Kidney (tissue), 13 donors: ENCODE measurements at regions not wholly inside any gene's neighbourhood (a gene's known extent, or its start where the extent isn't known, plus 50 kb on each side); places are given as distances from the start of the nearest gene placed in this dataset.
"Not testable (repeated sequence)": the region's sequence is repeated elsewhere in the genome, so short reads cannot be mapped to it uniquely, and the experiment has no call there.

Source experiments
- DNase-seq, 5 donors: peaks; one replicate each; pipeline ENCODE4 v3.0.0-alpha.2; 2013 to 2020
- FAIRE-seq: peaks from 2 replicates; lab custom pipeline; 2012; peaks lifted over from hg19 to GRCh38; lab: Jason Lieb, UNC
- H3K27ac ChIP-seq, 2 donors: one replicate each; pipeline ENCODE4 v1.7.0; 2013; ENCODE audit warnings: low read depth in 2 of 2, low read length in 2 of 2, inconsistent platforms in 1 of 2
- H3K27me3 ChIP-seq: one replicate; pipeline ENCODE4 v1.7.1; 2013; ENCODE audit warnings: low read length, inconsistent platforms; ENCODE audit not compliant: control insufficient read depth, insufficient read depth
- H3K36me3 ChIP-seq, 3 donors: one replicate each; pipeline versions ENCODE4 v1.7.0 to v1.7.1; 2013; ENCODE audit warnings: low read length in 3 of 3, control low read depth in 1 of 3, inconsistent platforms in 1 of 3; ENCODE audit not compliant: insufficient read depth in 3 of 3, control insufficient read depth in 2 of 3
- H3K4me1 ChIP-seq, 3 donors: one replicate each; pipeline versions ENCODE4 v1.7.0 to v1.7.1; 2013; ENCODE audit warnings: low read length in 3 of 3, inconsistent platforms in 1 of 3, low read depth in 1 of 3; ENCODE audit not compliant: control insufficient read depth in 2 of 3, insufficient read depth in 2 of 3
- H3K4me3 ChIP-seq, 3 donors: one replicate each; pipeline versions ENCODE4 v1.7.0 to v1.8.1; 2013; ENCODE audit warnings: low read length in 3 of 3, control low read depth in 1 of 3, inconsistent platforms in 1 of 3
- H3K9ac ChIP-seq, 3 donors: one replicate each; pipeline versions ENCODE4 v1.7.0 to v1.7.1; 2013; ENCODE audit warnings: low read length in 3 of 3, control low read depth in 1 of 3, inconsistent platforms in 1 of 3
- H3K9me3 ChIP-seq, 3 donors: one replicate each; pipeline versions ENCODE4 v1.7.0 to v1.7.1; 2013; ENCODE audit warnings: low read length in 3 of 3, control low read depth in 1 of 3, inconsistent platforms in 1 of 3; ENCODE audit not compliant: control insufficient read depth in 2 of 3, insufficient read depth in 1 of 3
- CTCF ChIP-seq: IDR thresholded peaks from 3 replicates; pipeline ENCODE4 v1.5.1; 2012; ENCODE audit warnings: mild to moderate bottlenecking, moderate library complexity, borderline replicate concordance; ENCODE audit not compliant: insufficient read depth; ENCODE audit errors: extremely low read depth
- intact Hi-C: fragments of 100-400 bp; cut with DNase I; formaldehyde crosslinking; loops from one replicate; pipeline ENCODE4 v1.11.1; 2022
- donor health status: control.
- donor health status: control.
- donor health status: control.
- donor health status: control.
- donor health status: control.
- donor health status: DM: yes; HTN: yes; CAD: no.
- donor health status: Normal renal cell carcinoma (clear cell type).

- intact Hi-C loops, result no loop called here
- no peak overlapping the region for H3K9ac ChIP-seq
- no peaks in the 10 kb centered on the region for H3K9me3 ChIP-seq
- no peak overlapping the region for H3K4me3 ChIP-seq
- DNase-seq (no peak), FAIRE-seq (no peak)
- no peaks in the 10 kb centered on the region for H3K4me1 ChIP-seq
- no peak for TF ChIP-seq CTCF
- no peak overlapping the region for H3K27ac ChIP-seq
- H3K36me3 ChIP-seq, result no peaks in the 10 kb centered on the region
- H3K27me3 ChIP-seq, result no peaks in the 10 kb centered on the region
Measured at GRCh38 chr2:149761611-149762010, 174.0 kb upstream of the MMADHC start.

GRCh38 chr2:149759382-149759781 is 171.8 kb upstream of the MMADHC start:
- FAIRE-seq, result not testable (repeated sequence)

GRCh38 chr2:149754722-149755121 is 167.1 kb upstream of the MMADHC start:
- FAIRE-seq, intact Hi-C loops, H3K27me3 ChIP-seq, H3K27ac ChIP-seq, H3K9ac ChIP-seq, H3K9me3 ChIP-seq, DNase-seq, H3K4me1 ChIP-seq, H3K4me3 ChIP-seq, H3K36me3 ChIP-seq: not testable (repeated sequence)

More at GRCh38 chr2:149759382-149759781, 171.8 kb upstream of the MMADHC start:
- H3K9me3 ChIP-seq, H3K36me3 ChIP-seq, H3K4me1 ChIP-seq, DNase-seq, H3K27me3 ChIP-seq, intact Hi-C loops, H3K4me3 ChIP-seq, H3K9ac ChIP-seq, H3K27ac ChIP-seq: not testable (repeated sequence)

- no peak for TF ChIP-seq CTCF
- intact Hi-C loops, result no loop called here
- DNase-seq, result no peak
- H3K9me3 ChIP-seq, result no peaks in the 10 kb centered on the region
- peaks cover 0 to 17% (median 0%) of the 10 kb centered on the region in 3 donors for H3K4me1 ChIP-seq
- H3K4me3 ChIP-seq, result no peak overlapping the region
- H3K27ac ChIP-seq, result no peak overlapping the region
- H3K9ac ChIP-seq, result no peak overlapping the region
- FAIRE-seq, result no peak
- H3K27me3 ChIP-seq, result no peaks in the 10 kb centered on the region
- H3K36me3 ChIP-seq, result no peaks in the 10 kb centered on the region
Measured at GRCh38 chr2:149747456-149747855, 159.9 kb upstream of the MMADHC start.
